Neural cell (in vitro differentiated cells): ENCODE measurements at regions not wholly inside any gene's neighbourhood (a gene's known extent, or its start where the extent isn't known, plus 50 kb on each side); places are given as distances from the start of the nearest gene placed in this dataset.

Experiments
- H2AFZ ChIP-seq: fragments of 200-600, 300-800 bp; sonication (generic), shearing (Covaris generic); 2 replicates; pipeline ENCODE4 v1.6.0; 2014; ENCODE audit warnings: low read depth, mild to moderate bottlenecking, antibody characterized with exemption, low read length, moderate library complexity
- H3F3A ChIP-seq: fragments of 200-600 bp; shearing (Covaris generic); 2 replicates; pipeline ENCODE4 v1.6.1; 2016; ENCODE audit warnings: mild to moderate bottlenecking, moderate library complexity, mixed read lengths, antibody characterized with exemption, low read length; ENCODE audit not compliant: insufficient read depth, poor library complexity, severe bottlenecking
- H3K27ac ChIP-seq: fragments of 200-600, 300-800 bp; sonication (generic), shearing (Covaris generic); 2 replicates; pipeline ENCODE4 v1.5.1; 2014; ENCODE audit warnings: mild to moderate bottlenecking, low read length, moderate library complexity
- H3K27me3 ChIP-seq: fragments of 300-800, 200-600 bp; sonication (generic), shearing (Covaris generic); 2 replicates; pipeline ENCODE4 v1.6.0; 2014; ENCODE audit warnings: mild to moderate bottlenecking, low read depth, low read length, moderate library complexity; ENCODE audit not compliant: insufficient read depth
- H3K36me3 ChIP-seq: fragments of 300-800, 200-600 bp; sonication (generic), shearing (Covaris generic); 2 replicates; pipeline ENCODE4 v1.5.1; 2014; ENCODE audit warnings: mild to moderate bottlenecking, antibody characterized with exemption, low read length, moderate library complexity; ENCODE audit not compliant: insufficient read depth
- H3K4me2 ChIP-seq: fragments of 300-800, 200-600 bp; sonication (generic), shearing (Covaris generic); 2 replicates; pipeline ENCODE4 v1.6.0; 2014; ENCODE audit warnings: mild to moderate bottlenecking, low read length
- H3K4me3 ChIP-seq: fragments of 300-800, 200-600 bp; sonication (generic), shearing (Covaris generic); 2 replicates; pipeline ENCODE4 v1.5.1; 2014; ENCODE audit warnings: mild to moderate bottlenecking, low read length, moderate library complexity
- H3K79me2 ChIP-seq: fragments of 200-600 bp; shearing (Covaris generic); replicated peaks from 2 replicates; pipeline ENCODE4 v1.6.0; 2014; ENCODE audit warnings: mild to moderate bottlenecking, low read length, moderate library complexity; ENCODE audit not compliant: insufficient read depth
- H3K9ac ChIP-seq: fragments of 300-800, 200-600 bp; sonication (generic), shearing (Covaris generic); 2 replicates; pipeline ENCODE4 v1.6.1; 2016; ENCODE audit warnings: mild to moderate bottlenecking, low read length, mixed read lengths
- H3K9me2 ChIP-seq: fragments of 200-600 bp; shearing (Covaris generic); 2 replicates; pipeline ENCODE4 v1.6.1; 2016; ENCODE audit warnings: mild to moderate bottlenecking, low read length, mixed read lengths; ENCODE audit not compliant: insufficient read depth
- H3K9me3 ChIP-seq: fragments of 200-600, 300-800 bp; sonication (generic), shearing (Covaris generic); 2 replicates; pipeline ENCODE4 v1.6.1; 2016; ENCODE audit warnings: mild to moderate bottlenecking, mixed run types, low read length, moderate library complexity, mixed read lengths
- H4K20me1 ChIP-seq: fragments of 200-600 bp; shearing (Covaris generic); 2 replicates; pipeline ENCODE4 v1.6.1; 2016; ENCODE audit warnings: mild to moderate bottlenecking, mixed run types; ENCODE audit not compliant: insufficient read depth
- EP300 ChIP-seq: fragments of 450-650 bp; conservative IDR thresholded peaks from 2 replicates; pipeline ENCODE4 v1.6.1; 2014; ENCODE audit warnings: antibody characterized with exemption, mild to moderate bottlenecking, moderate library complexity; ENCODE audit not compliant: poor library complexity, severe bottlenecking
- EZH2 ChIP-seq: fragments of 200-600, 300-800 bp; shearing (Covaris generic), sonication (generic); IDR thresholded peaks from 2 replicates; pipeline ENCODE4 v1.6.1; 2014; ENCODE audit warnings: antibody characterized with exemption, low read length, borderline replicate concordance, mild to moderate bottlenecking; ENCODE audit not compliant: insufficient read depth, poor library complexity, severe bottlenecking
- MXI1 ChIP-seq: fragments of 450-650 bp; conservative IDR thresholded peaks from 2 replicates; pipeline ENCODE4 v1.6.1; 2014; ENCODE audit warnings: antibody characterized with exemption, mild to moderate bottlenecking; ENCODE audit not compliant: poor library complexity, severe bottlenecking
- SMC3 ChIP-seq: fragments of 450-650 bp; conservative IDR thresholded peaks from 2 replicates; pipeline ENCODE4 v1.6.1; 2014; ENCODE audit warnings: antibody characterized with exemption, mild to moderate bottlenecking, moderate library complexity; ENCODE audit not compliant: poor library complexity
- TF ChIP-seq, protein P1 (sequence below): IDR thresholded peaks from 2 replicates; pipeline ENCODE4 v1.6.1; 2012; ENCODE audit warnings: borderline replicate concordance

DNA sequence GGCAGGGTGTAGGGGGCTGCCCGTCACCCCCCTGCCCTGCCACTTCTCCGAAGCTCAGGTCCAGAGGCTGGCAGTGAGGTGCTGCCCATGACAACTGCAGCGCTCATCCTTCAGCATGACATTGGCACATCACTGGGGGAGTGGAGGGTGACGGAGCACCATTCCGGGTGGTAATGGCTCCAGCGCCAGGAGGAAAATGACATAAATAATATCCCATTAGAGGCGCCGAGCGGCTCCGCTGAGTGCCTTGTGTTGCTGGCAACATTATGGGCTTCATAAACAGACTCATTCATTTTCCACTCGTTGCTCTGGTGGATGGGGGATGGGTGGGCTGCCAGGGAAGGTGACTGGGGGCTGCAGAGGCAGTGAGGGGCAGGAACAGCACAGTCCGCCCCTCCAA lies 56.9 kb upstream of the CTNNBL1 start:
- no peaks in the 10 kb centered on the region for H4K20me1 ChIP-seq
- H3K27me3 ChIP-seq: no peaks in the 10 kb centered on the region
- no peak overlapping the region for H3K4me3 ChIP-seq
- peaks cover 3% of the 10 kb centered on the region for H3K9me3 ChIP-seq
- H3K9ac ChIP-seq: no peak overlapping the region
- TF ChIP-seq SMC3 (no peak), EZH2 (no peak), EP300 (no peak)
- TF ChIP-seq, protein P1, sequence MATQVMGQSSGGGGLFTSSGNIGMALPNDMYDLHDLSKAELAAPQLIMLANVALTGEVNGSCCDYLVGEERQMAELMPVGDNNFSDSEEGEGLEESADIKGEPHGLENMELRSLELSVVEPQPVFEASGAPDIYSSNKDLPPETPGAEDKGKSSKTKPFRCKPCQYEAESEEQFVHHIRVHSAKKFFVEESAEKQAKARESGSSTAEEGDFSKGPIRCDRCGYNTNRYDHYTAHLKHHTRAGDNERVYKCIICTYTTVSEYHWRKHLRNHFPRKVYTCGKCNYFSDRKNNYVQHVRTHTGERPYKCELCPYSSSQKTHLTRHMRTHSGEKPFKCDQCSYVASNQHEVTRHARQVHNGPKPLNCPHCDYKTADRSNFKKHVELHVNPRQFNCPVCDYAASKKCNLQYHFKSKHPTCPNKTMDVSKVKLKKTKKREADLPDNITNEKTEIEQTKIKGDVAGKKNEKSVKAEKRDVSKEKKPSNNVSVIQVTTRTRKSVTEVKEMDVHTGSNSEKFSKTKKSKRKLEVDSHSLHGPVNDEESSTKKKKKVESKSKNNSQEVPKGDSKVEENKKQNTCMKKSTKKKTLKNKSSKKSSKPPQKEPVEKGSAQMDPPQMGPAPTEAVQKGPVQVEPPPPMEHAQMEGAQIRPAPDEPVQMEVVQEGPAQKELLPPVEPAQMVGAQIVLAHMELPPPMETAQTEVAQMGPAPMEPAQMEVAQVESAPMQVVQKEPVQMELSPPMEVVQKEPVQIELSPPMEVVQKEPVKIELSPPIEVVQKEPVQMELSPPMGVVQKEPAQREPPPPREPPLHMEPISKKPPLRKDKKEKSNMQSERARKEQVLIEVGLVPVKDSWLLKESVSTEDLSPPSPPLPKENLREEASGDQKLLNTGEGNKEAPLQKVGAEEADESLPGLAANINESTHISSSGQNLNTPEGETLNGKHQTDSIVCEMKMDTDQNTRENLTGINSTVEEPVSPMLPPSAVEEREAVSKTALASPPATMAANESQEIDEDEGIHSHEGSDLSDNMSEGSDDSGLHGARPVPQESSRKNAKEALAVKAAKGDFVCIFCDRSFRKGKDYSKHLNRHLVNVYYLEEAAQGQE: no peak
- H3K27ac ChIP-seq: no peak overlapping the region
- H2AFZ ChIP-seq: no peak overlapping the region
- H3K9me2 ChIP-seq: no peaks in the 10 kb centered on the region
- no peaks in the 10 kb centered on the region for H3K36me3 ChIP-seq
- no peaks in the 10 kb centered on the region for H3F3A ChIP-seq
- no peak overlapping the region for H3K4me2 ChIP-seq
- H3K79me2 ChIP-seq: no peaks in the 10 kb centered on the region

DNA sequence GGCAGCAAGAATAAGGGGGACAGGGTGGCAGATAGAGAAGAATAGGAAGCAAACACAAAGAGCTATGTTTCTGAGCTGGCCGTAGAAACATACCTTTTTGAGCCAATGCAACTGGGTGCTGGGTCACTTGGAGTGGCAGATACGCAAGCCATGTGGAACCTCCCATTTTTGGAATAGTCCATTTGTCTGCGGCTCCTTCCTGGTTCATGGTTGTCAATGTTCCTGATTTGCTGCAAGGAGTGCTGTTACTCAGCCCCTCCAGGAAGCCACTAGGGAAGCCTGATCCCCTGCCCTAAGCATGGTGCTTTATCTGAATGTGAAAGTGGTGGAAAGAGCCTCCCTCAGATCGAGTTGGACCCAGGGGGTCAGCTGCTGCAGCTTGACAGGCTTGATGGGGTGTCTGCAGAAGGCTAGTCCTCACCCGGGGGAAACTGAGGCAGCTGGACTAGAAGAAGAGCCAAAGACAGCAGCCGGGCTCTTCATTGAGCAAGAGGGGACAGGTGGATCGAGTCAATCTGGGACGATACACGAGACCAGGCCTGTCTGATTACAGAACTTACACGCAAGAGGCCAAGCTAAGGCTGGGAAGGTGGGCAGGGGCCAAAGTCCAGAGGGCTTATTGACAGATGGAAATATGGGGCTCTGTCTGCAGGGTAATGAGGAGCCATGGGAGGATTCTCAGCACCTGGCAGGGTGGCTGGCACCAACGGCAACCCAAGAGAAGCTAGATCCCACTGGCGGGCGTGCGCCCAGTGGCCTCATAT lies 57.4 kb upstream of the CTNNBL1 start:
- Histone ChIP-seq H3K9ac (no peak overlapping the region), H4K20me1 (no peaks in the 10 kb centered on the region), H3K9me2 (no peaks in the 10 kb centered on the region)

More for the DNA sequence above, 57.4 kb upstream of the CTNNBL1 start:
- H3K79me2 ChIP-seq: no peaks in the 10 kb centered on the region
- peaks cover 3% of the 10 kb centered on the region for H3K9me3 ChIP-seq
- no peaks in the 10 kb centered on the region for H3K27me3 ChIP-seq
- no peaks in the 10 kb centered on the region for H3K36me3 ChIP-seq
- TF ChIP-seq, protein P1: no peak
- TF ChIP-seq MXI1 (no peak), SMC3 (no peak), EZH2 (no peak)
- no peaks in the 10 kb centered on the region for H3F3A ChIP-seq
- no peak overlapping the region for H2AFZ ChIP-seq
- H3K4me3 ChIP-seq: no peak overlapping the region
- H3K27ac ChIP-seq: no peak overlapping the region
- H3K4me2 ChIP-seq: no peak overlapping the region
